ENCODE measurements at regions not wholly inside any gene's neighbourhood (a gene's known extent, or its start where the extent isn't known, plus 50 kb on each side); places are given as distances from the start of the nearest gene placed in this dataset.

- TF ChIP-seq CTCF (IDR thresholded peaks at IDR 0.05; ENCODE audit: insufficient read depth, low read length, poor library complexity, severe bottlenecking) = no peak
- H3K27me3 ChIP-seq (ENCODE audit: control insufficient read depth, insufficient read depth, low read length) = no peaks in the 10 kb centered on the region
- H3K36me3 ChIP-seq (ENCODE audit: control insufficient read depth, insufficient read depth, low read length) = no peaks in the 10 kb centered on the region
- H3K4me3 ChIP-seq (ENCODE audit: low read depth, low read length) = no peak overlapping the region
- no peak for DNase-seq (ENCODE audit: low read depth)
Measured at GRCh38 chr5:56313004-56313531, 79.9 kb upstream of the ANKRD55 start.

GRCh38 chr5:56311306-56311905 is 78.3 kb upstream of the ANKRD55 start:
- peak; percentile 19 for DNase-seq (ENCODE audit: low read depth)
- no peak overlapping the region for H3K4me3 ChIP-seq (ENCODE audit: low read depth, low read length)
- TF ChIP-seq CTCF (IDR thresholded peaks at IDR 0.05; ENCODE audit: insufficient read depth, low read length, poor library complexity, severe bottlenecking) = no peak
- H3K36me3 ChIP-seq (ENCODE audit: control insufficient read depth, insufficient read depth, low read length) = no peaks in the 10 kb centered on the region
- H3K27me3 ChIP-seq (ENCODE audit: control insufficient read depth, insufficient read depth, low read length) = no peaks in the 10 kb centered on the region

GRCh38 chr5:56310711-56311204 is 77.6 kb upstream of the ANKRD55 start:
- no peak for TF ChIP-seq CTCF (IDR thresholded peaks at IDR 0.05; ENCODE audit: insufficient read depth, low read length, poor library complexity, severe bottlenecking)
- DNase-seq (ENCODE audit: low read depth) = no peak
- Histone ChIP-seq H3K36me3 (ENCODE audit: control insufficient read depth, insufficient read depth, low read length) (no peaks in the 10 kb centered on the region), H3K27me3 (ENCODE audit: control insufficient read depth, insufficient read depth, low read length) (no peaks in the 10 kb centered on the region), H3K4me3 (ENCODE audit: low read depth, low read length) (no peak overlapping the region)

- TF ChIP-seq CTCF (IDR thresholded peaks at IDR 0.05; ENCODE audit: insufficient read depth, low read length, poor library complexity, severe bottlenecking) = no peak
- H3K27me3 ChIP-seq (ENCODE audit: control insufficient read depth, insufficient read depth, low read length) = no peaks in the 10 kb centered on the region
- H3K4me3 ChIP-seq (ENCODE audit: low read depth, low read length) = no peak overlapping the region
- DNase-seq (ENCODE audit: low read depth) = no peak
- H3K36me3 ChIP-seq (ENCODE audit: control insufficient read depth, insufficient read depth, low read length) = no peaks in the 10 kb centered on the region
Measured at GRCh38 chr5:56309262-56309826, 76.2 kb upstream of the ANKRD55 start.

- Histone ChIP-seq H3K4me3 (ENCODE audit: low read depth, low read length) (no peak overlapping the region), H3K36me3 (ENCODE audit: control insufficient read depth, insufficient read depth, low read length) (no peaks in the 10 kb centered on the region), H3K27me3 (ENCODE audit: control insufficient read depth, insufficient read depth, low read length) (no peaks in the 10 kb centered on the region)
- DNase-seq (ENCODE audit: low read depth) = no peak
- TF ChIP-seq CTCF (IDR thresholded peaks at IDR 0.05; ENCODE audit: insufficient read depth, low read length, poor library complexity, severe bottlenecking) = no peak
Measured at GRCh38 chr5:56307714-56308333, 74.7 kb upstream of the ANKRD55 start.
